HG02763 (cell line): ENCODE measurements at regions not wholly inside any gene's neighbourhood (a gene's known extent, or its start where the extent isn't known, plus 50 kb on each side); places are given as distances from the start of the nearest gene placed in this dataset.
"Not testable (repeated sequence)": the region's sequence is repeated elsewhere in the genome, so short reads cannot be mapped to it uniquely, and the experiment has no call there.

Experiments used
- ATAC-seq: cut with Tn5 transposase; IDR thresholded peaks from one replicate; pipeline ENCODE4 v1.9.1; 2021; ENCODE audit warnings: mild to moderate bottlenecking, moderate library complexity; ENCODE audit not compliant: unreplicated experiment

- no peak for ATAC-seq
Measured at GRCh38 chr12:87439990-87440827, 589.0 kb downstream of the C12orf50 start.

GRCh38 chr12:87430444-87430843 is 598.8 kb downstream of the C12orf50 start:
- ATAC-seq = no peak

- ATAC-seq = no peak
Measured at GRCh38 chr12:87428701-87429277, 600.4 kb downstream of the C12orf50 start.

GRCh38 chr12:87427770-87428169 is 601.4 kb downstream of the C12orf50 start:
- no peak for ATAC-seq

GRCh38 chr12:87425942-87426554 is 603.2 kb downstream of the C12orf50 start:
- ATAC-seq = no peak

GRCh38 chr12:87421233-87421632 is 608.0 kb downstream of the C12orf50 start:
- not testable (repeated sequence) for ATAC-seq

- ATAC-seq = no peak
Measured at GRCh38 chr12:87413784-87414183, 615.4 kb downstream of the C12orf50 start.

GRCh38 chr12:87406926-87407325 is 622.3 kb downstream of the C12orf50 start:
- ATAC-seq = no peak

- no peak for ATAC-seq
Measured at GRCh38 chr12:87405918-87406317, 623.3 kb downstream of the C12orf50 start.

GRCh38 chr12:87394168-87394567 is 635.0 kb downstream of the C12orf50 start:
- not testable (repeated sequence) for ATAC-seq

- no peak for ATAC-seq
Measured at GRCh38 chr12:87388376-87388775, 640.8 kb downstream of the C12orf50 start.

- no peak for ATAC-seq
Measured at GRCh38 chr12:87385322-87385721, 643.9 kb downstream of the C12orf50 start.

- no peak for ATAC-seq
Measured at GRCh38 chr12:87384226-87384625, 645.0 kb downstream of the C12orf50 start.

GRCh38 chr12:87383680-87384079 is 645.5 kb downstream of the C12orf50 start:
- ATAC-seq = no peak

- ATAC-seq = no peak
Measured at GRCh38 chr12:87382959-87383566, 646.1 kb downstream of the C12orf50 start.

- ATAC-seq = no peak
Measured at GRCh38 chr12:87382436-87382835, 646.8 kb downstream of the C12orf50 start.

GRCh38 chr12:87381742-87382141 is 647.5 kb downstream of the C12orf50 start:
- ATAC-seq = no peak

GRCh38 chr12:87378526-87378925 is 650.7 kb downstream of the C12orf50 start:
- no peak for ATAC-seq

GRCh38 chr12:87376722-87377121 is 652.5 kb downstream of the C12orf50 start:
- ATAC-seq = no peak

- ATAC-seq = no peak
Measured at GRCh38 chr12:87369161-87369560, 660.0 kb downstream of the C12orf50 start.

GRCh38 chr12:87368259-87368658 is 660.9 kb downstream of the C12orf50 start:
- no peak for ATAC-seq

- ATAC-seq = no peak
Measured at GRCh38 chr12:87365423-87365822, 663.8 kb downstream of the C12orf50 start.
